HG02763 (cell line): ENCODE measurements at regions not wholly inside any gene's neighbourhood (a gene's known extent, or its start where the extent isn't known, plus 50 kb on each side); places are given as distances from the start of the nearest gene placed in this dataset.
A peak's percentile ranks its signal among the peaks of the same experiment; 100 is the strongest.

Source experiments
- ATAC-seq: cut with Tn5 transposase; IDR thresholded peaks from one replicate; pipeline ENCODE4 v1.9.1; 2021; ENCODE audit warnings: mild to moderate bottlenecking, moderate library complexity; ENCODE audit not compliant: unreplicated experiment

- no peak for ATAC-seq
Measured at GRCh38 chr6:119908157-119908556, 558.6 kb upstream of the MAN1A1 start.

DNA sequence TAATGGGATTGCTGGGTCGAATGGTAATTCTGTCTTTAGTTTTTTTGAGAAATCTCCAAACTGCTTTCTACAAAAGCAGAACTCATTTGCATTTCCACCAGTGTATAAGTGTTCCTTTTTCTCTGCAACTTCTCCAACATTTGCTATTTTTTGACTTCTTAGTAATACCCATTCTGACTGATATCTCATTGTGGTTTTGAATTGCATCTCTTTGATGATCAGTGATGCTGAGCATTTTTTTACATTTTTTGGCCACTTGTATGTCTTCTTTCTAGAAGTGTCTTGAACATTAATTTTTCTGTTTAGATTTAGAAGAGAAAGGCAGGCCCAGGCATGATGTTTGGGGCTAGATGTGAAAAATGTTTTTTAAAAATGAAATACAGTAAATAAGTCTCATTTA lies 553.1 kb upstream of the MAN1A1 start:
- ATAC-seq = no peak

DNA sequence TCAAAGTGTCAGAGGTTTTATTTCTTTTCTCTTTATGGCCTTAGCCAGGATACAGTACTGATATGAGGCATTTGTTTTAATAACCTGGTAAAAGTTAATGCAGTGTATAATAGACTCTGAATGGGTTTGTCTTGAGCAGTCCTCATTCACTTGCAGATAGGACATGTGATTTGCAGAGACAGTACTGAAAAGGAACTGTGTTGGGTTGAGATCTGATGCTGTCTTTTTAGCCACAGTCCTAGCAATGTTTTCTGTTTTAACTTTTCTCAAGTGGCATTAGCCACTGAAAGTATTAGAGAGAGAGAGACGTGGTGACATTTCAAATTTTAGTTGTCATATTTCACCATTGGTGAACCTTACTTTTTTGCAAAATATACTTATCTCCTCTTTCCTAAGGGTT lies 547.2 kb upstream of the MAN1A1 start:
- no peak for ATAC-seq

DNA sequence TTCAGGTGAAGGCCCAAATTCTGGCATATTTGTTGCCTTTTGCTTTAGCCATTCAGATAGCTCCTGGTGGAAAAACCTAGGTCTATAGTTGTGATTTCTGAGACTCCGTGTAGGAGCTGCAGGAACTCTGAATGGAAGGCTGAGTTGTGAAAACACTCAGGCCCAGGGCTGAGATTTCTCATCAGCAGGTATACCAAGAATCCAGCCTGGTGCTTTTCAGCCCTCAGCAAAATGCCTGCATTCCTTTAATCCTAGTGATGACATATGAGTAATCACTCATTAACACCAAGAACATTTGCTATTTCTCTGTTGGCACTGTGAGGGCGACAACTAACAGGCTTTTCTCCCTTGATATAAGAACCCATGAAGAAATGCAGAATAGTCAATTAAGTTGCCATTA lies 546.1 kb upstream of the MAN1A1 start:
- no peak for ATAC-seq

DNA sequence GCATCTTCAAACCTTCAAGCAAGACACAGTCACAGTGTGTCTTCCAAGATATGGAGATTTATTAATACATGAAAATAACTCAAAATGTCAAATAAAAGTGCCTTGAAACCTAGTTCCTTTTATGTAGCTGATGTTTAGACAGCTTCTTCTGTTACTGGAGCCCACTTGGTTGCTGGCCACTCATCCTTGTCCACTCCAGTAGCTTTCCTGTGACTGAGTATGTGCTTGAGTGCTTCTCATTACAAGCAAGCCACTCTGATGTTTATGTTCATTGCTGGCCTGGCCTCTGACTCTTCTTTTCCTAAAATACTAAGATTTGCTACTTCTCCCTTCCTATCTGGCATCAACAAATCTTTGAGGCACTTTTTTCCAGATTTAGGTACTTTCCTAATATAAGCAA lies 545.2 kb upstream of the MAN1A1 start:
- ATAC-seq = no peak

DNA sequence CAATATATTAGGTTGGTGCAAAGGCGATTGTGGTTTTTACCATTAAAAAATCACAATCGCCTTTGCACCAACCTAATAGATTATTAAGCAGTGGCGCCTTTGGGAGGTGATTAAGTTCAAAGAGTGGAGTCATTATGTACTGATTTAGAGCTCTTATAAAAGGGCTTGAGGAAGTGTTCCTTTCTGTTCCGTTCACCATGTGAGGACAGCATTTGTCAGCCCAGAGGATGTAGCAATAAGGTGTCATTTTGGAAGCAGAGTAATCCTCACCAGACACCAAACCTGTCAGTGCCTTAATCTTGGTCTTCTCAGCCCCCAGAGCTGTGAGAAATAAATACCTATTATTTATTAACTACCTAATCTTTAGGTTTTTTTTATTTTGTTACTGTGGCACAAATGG lies 542.1 kb upstream of the MAN1A1 start:
- ATAC-seq = no peak

DNA sequence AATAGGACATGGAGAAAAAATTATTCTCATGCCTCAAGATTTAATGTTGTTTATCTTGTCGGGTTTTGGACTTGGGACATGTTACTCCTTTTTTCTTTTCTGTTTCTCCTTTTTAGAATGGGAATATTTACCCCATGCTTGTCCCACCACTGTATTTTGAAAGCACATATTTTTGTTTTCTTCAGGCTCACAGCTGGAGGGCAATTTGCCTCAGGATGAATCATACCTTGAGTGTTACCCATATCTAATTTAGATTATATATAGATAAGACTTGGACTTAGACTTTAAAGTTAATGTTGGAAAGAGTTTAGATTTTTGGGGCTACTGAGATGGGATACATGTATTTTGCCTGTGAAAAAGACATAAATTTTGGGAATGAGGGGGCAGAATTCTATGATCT lies 541.6 kb upstream of the MAN1A1 start:
- ATAC-seq = no peak

- ATAC-seq = peak; percentile 56
Measured at GRCh38 chr6:119890470-119890869, 540.9 kb upstream of the MAN1A1 start.

GRCh38 chr6:119887666-119888065 lies 538.1 kb upstream of the MAN1A1 start:
- no peak for ATAC-seq

- ATAC-seq = no peak
Measured at GRCh38 chr6:119881416-119881815, 531.9 kb upstream of the MAN1A1 start.

GRCh38 chr6:119880840-119881239 lies 531.3 kb upstream of the MAN1A1 start:
- no peak for ATAC-seq

DNA sequence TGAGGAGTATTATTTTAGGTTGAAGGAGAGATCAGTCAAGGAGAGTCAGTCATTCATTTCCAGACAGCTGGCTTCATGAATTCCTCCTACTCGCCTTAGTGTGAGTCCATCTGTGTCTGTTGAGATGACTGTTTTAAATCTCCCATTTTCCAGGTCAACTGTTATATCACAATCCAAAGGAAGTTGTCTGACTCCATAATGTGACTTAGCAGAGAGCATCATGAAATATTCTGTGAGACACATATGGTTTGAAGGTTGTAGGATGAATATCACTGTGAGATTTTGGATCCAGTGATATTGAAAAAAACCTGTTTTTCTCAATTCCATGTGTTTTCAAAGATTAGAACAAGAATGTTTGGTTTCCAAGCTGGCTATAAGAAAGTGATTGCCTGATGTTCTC lies 530.2 kb upstream of the MAN1A1 start:
- no peak for ATAC-seq

GRCh38 chr6:119874381-119874780 lies 524.8 kb upstream of the MAN1A1 start:
- no peak for ATAC-seq

DNA sequence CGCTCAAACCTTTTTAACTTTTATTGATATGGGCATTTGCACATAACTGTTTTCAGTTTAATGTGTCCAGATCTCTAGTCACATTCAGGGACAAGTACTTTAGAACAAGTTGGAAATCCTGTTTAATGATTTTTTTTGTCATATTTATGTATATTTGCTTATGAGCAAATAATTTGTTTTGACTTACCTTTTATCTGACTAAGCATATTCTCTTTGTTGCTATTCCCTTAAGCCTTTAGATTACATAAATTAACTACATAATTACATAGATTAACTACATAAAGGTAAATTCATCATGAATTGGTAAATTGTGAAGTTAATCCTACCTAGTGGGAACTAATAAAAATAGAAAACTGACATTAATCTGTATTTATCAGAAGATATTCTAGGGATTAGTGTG lies 523.5 kb upstream of the MAN1A1 start:
- ATAC-seq = no peak

DNA sequence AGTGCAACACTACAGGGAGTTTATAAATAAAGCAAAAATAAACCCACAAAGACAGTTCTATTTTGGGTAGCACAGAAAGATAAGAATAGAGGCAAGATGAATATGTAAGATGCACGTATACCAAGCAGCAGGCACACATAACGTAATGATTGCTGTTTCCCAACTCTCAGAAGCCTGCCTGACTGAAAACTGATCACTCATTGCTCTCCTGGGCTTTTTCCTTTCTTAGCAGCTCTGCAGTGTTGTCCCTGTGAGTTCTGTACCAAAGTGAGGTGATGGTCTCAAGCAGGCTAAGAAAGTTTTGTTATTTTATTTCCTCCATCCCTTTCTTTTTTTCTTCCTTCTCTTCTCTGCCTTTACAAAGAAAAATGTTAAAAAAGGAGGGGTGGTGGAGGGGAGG lies 522.0 kb upstream of the MAN1A1 start:
- no peak for ATAC-seq

- ATAC-seq = no peak
Measured at GRCh38 chr6:119865466-119866350, 516.1 kb upstream of the MAN1A1 start.

GRCh38 chr6:119862719-119863118 lies 513.2 kb upstream of the MAN1A1 start:
- no peak for ATAC-seq

DNA sequence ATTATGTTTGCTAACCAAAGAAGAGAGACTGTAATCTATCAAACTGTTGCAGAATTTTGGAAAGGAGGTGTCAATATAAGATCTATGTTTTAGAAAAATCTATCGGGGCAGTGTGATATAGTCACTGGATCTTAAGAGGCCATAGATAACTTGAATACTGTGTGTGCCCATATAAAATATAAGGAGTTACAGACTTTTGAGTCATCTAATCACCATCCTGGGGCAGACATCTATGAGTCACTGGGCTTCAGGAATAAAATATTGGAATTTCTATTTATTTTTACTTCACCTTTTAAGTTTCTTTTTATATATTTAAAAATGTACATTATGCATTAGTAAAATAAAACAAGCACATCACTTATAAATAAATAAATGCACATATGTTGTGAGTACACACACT lies 509.3 kb upstream of the MAN1A1 start:
- no peak for ATAC-seq

DNA sequence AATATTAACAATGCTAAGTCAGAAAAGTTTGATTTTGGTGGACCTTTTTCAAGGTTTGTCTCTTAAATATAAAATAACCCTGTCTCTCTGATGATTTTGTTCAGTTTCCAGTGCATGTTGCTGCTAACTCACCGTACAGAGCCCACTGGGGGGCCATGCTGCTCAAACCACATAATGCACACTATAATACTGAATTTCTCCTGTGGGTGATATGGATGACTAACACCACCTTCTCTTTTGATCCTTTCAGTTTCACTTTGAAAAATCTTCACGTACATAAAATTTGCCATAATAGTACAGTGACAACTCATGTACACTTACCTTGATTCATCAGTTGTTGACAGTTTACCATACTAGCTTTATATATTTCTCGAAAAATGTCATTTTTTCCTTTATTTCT lies 506.6 kb upstream of the MAN1A1 start:
- ATAC-seq = peak; percentile 61

DNA sequence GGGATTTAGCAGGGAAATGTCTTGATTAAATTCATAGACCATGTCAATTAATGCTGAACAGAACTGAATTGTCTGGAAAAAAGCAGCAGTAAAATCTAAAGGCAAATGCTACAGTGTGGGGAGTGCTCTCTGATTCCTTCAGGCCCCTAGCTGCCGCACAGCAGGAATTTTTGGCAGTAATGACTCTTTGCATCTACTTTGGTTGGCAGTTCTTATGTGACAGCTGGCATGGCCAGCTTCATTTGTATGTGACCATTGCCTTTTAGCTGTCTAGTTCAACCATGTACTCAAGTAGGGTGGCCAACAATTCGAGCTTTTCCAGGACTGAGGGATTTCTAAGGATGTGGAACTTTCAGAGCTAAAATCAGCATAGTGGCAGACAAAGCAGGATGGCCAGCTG lies 499.1 kb upstream of the MAN1A1 start:
- ATAC-seq = no peak

GRCh38 chr6:119845161-119845560 lies 495.6 kb upstream of the MAN1A1 start:
- ATAC-seq = no peak

- ATAC-seq = no peak
Measured at GRCh38 chr6:119844387-119844786, 494.8 kb upstream of the MAN1A1 start.

- no peak for ATAC-seq
Measured at GRCh38 chr6:119842191-119842590, 492.6 kb upstream of the MAN1A1 start.
